Heart left ventricle (tissue), 16 donors: ENCODE measurements at regions not wholly inside any gene's neighbourhood (a gene's known extent, or its start where the extent isn't known, plus 50 kb on each side); places are given as distances from the start of the nearest gene placed in this dataset.
A peak's percentile ranks its signal among the peaks of the same experiment; 100 is the strongest.

Experiments
- ATAC-seq, 4 donors: fragments of 200-7000 bp; cut with Tn5 transposase; one replicate each; pipeline ENCODE4 v1.9.1; 2020 to 2022; ENCODE audit warnings: moderate library complexity in 4 of 4, mild to moderate bottlenecking in 3 of 4, moderate number of reproducible peaks in 1 of 4
- DNase-seq, 5 donors: peaks; one replicate each; pipeline ENCODE4 v3.0.0-alpha.2; 2020
- H3K27ac ChIP-seq, 12 donors: fragments of 200-600 bp; sonication (generic) in 4 of 12; one replicate each; pipeline versions ENCODE4 v1.5.0 to v1.8.0; 2016 to 2022; ENCODE audit warnings: mild to moderate bottlenecking in 2 of 12
- H3K27me3 ChIP-seq, 9 donors: fragments of 200-600 bp; sonication (generic) in 2 of 9; one replicate each; pipeline versions ENCODE4 v1.5.1 to v1.8.0; 2016 to 2022; ENCODE audit warnings: mild to moderate bottlenecking in 3 of 9
- H3K36me3 ChIP-seq, 9 donors: fragments of 200-600 bp; sonication (generic) in 2 of 9; one replicate each; pipeline versions ENCODE4 v1.5.0 to v1.8.0; 2018 to 2022; ENCODE audit warnings: mild to moderate bottlenecking in 2 of 9
- H3K4me1 ChIP-seq, 12 donors: fragments of 200-600 bp; sonication (generic) in 4 of 12; one replicate each; pipeline versions ENCODE4 v1.5.0 to v1.8.0; 2016 to 2022; ENCODE audit warnings: mild to moderate bottlenecking in 3 of 12
- H3K4me3 ChIP-seq, 12 donors: fragments of 200-600 bp; sonication (generic) in 4 of 12; one replicate each; pipeline versions ENCODE4 v1.5.0 to v1.8.0; 2017 to 2022; ENCODE audit warnings: mild to moderate bottlenecking in 9 of 12, moderate library complexity in 4 of 12
- H3K9me3 ChIP-seq, 12 donors: fragments of 200-600 bp; sonication (generic) in 4 of 12; one replicate each; pipeline versions ENCODE4 v1.5.0 to v1.8.0; 2016 to 2022; ENCODE audit warnings: mild to moderate bottlenecking in 1 of 12
- CTCF ChIP-seq, 12 donors: fragments of 200-600 bp; sonication (generic) in 4 of 12; IDR thresholded peaks; one replicate each; pipeline versions ENCODE4 v1.5.0 to v1.8.0; 2018 to 2022; ENCODE audit warnings: antibody characterized with exemption in 12 of 12, mild to moderate bottlenecking in 5 of 12
- POLR2A ChIP-seq, 2 donors: fragments of 450-650 bp; IDR thresholded peaks; one replicate each; pipeline ENCODE4 v1.6.1; 2017; ENCODE audit warnings: antibody characterized with exemption in 2 of 2, mild to moderate bottlenecking in 2 of 2, moderate library complexity in 2 of 2
- WGBS, 4 donors: extraction: QIAGEN DNeasy Blood & Tissue Kit in 2 of 4; methylation state at CpG; one replicate each; pipeline versions ENCODE4 v1.1.5 to v1.1.7; 2013 to 2018; 5-methylcytosine and 5-hydroxymethylcytosine counted together
- intact Hi-C, 10 donors: fragments of 100-400 bp; cut with DNase I; formaldehyde crosslinking; loops; one replicate each; pipeline versions ENCODE4 v1.11.1 to v1.14.2; 2022
- donor health status: ischemic (EF 13 %, LVEDD 7.1; RV severe dilation, severe dysfunction).
- donor health status: healthy with polysubstance abuse.
- donor health status: DM: no; HTN: yes; CAD: no.
- donor health status: DM: no; HTN: no; CAD: no.
- donor health status: ischemic (EF 25% LVEDD 6.9; RV normal size, moderate dysfunction).
- donor health status: ischemic (EF 25% LVEDD 5.7; RV mildly dilated, moderate dysfunction).
- donor health status: healthy.
- donor health status: DM: yes; HTN: yes; CAD: no.
- donor health status: ischemic (EF 35%, LVEDD 5.7; RV mildly dilated, moderate dysfunction).
- donor health status: nonischemic (EF 11% LVEDD 7.7; RV severe dilation, severe dysfunction).
- donor health status: DM: yes; HTN: yes; CAD: no.
- donor health status: PGD.
- donor health status: ischemic (EF 29% LVEDD 5.4; RV normal size, mild dysfunction).
- donor health status: nonischemic (EF 23%, LVEDD 6.1; RV moderate dilation, normal function).

- peaks cover 0 to 66% (median 4%) of the 10 kb centered on the region in 9 donors for H3K27me3 ChIP-seq
- TF ChIP-seq CTCF (IDR thresholded peaks at IDR 0.05) (no peak), POLR2A (IDR thresholded peaks at IDR 0.05) (no peak)
- 77 to 91% (median 84%) methylated on average over 16 to 24 of the region's 24 CpGs for WGBS, 4 donors
- no peak overlapping the region for H3K27ac ChIP-seq
- intact Hi-C loops = no loop called here
- no peaks in the 10 kb centered on the region for H3K9me3 ChIP-seq
- DNase-seq = no peak
- H3K4me3 ChIP-seq = no peak overlapping the region
- no peaks in the 10 kb centered on the region for H3K36me3 ChIP-seq
- no peaks in the 10 kb centered on the region for H3K4me1 ChIP-seq
- no peak for ATAC-seq
Observed at GRCh38 chr1:204751883-204752687, 66.5 kb upstream of the LRRN2 start.

DNA sequence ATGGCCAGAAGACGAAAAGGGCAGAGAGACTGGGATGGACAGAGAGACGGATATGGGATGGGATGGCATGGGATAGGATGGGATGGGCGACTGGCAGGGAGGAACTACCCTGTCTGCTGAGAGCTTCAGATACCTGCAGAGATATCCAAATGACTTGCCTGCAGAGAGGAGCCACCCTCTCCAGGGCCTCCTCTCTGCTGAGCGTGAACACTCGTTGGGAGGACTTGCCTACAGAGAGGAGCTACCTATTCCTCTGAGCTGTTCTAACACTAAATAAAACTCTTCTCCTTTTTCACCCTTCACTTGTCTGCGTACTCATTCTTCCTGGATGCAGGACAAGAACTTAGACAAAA is 67.1 kb upstream of the LRRN2 start:
- no peak for ATAC-seq

GRCh38 chr1:204754821-204755220 is 69.3 kb upstream of the LRRN2 start:
- H3K27me3 ChIP-seq = peaks cover 0 to 53% (median 4%) of the 10 kb centered on the region in 9 donors
- H3K36me3 ChIP-seq = no peaks in the 10 kb centered on the region
- WGBS, 4 donors = 84 to 90% (median 88%) methylated on average over 6 of the region's 6 CpGs
- ATAC-seq = no peak
- no peaks in the 10 kb centered on the region for H3K9me3 ChIP-seq
- no peak overlapping the region for H3K4me3 ChIP-seq
- no peaks in the 10 kb centered on the region for H3K4me1 ChIP-seq
- intact Hi-C loops = no loop called here
- DNase-seq = no peak
- TF ChIP-seq CTCF (IDR thresholded peaks at IDR 0.05) = no peak
- TF ChIP-seq POLR2A (IDR thresholded peaks at IDR 0.05) = no peak
- no peak overlapping the region for H3K27ac ChIP-seq

More for the DNA sequence above, 67.1 kb upstream of the LRRN2 start:
- no peak for DNase-seq
- intact Hi-C loops = no loop called here
- Histone ChIP-seq H3K9me3 (no peaks in the 10 kb centered on the region), H3K36me3 (no peaks in the 10 kb centered on the region), H3K27me3 (peaks cover 0 to 63% (median 4%) of the 10 kb centered on the region in 9 donors), H3K27ac (no peak overlapping the region), H3K4me3 (no peak overlapping the region), H3K4me1 (no peaks in the 10 kb centered on the region)
- WGBS, 4 donors = 88 to 92% (median 91%) methylated on average over 6 of the region's 6 CpGs
- no peak for TF ChIP-seq CTCF (IDR thresholded peaks at IDR 0.05)
- TF ChIP-seq POLR2A (IDR thresholded peaks at IDR 0.05) = no peak

DNA sequence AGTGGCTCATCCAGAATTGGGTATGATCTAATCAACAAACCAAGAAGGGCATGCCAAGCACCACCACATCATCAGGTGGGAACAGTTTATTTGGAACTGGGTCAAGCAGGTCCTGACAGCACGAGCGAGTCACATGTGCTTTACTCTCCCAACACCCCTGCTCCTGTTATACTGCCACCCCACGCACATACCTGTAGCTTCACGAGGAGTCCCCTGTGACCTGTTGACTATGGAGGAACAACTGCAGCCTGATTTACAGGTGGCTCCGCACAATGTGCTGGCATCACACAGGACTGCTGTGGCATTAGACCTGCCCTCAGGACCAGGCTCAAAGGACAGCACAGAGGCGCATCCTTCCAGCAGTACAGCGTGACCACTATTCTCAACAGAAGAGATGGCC is 70.8 kb upstream of the LRRN2 start:
- DNase-seq (no peak), ATAC-seq (peak in 1 of 4 donors; percentile 31)
- H3K4me1 ChIP-seq = no peaks in the 10 kb centered on the region
- 87 to 94% (median 94%) methylated on average over 7 of the region's 7 CpGs for WGBS, 4 donors
- H3K4me3 ChIP-seq = no peak overlapping the region
- intact Hi-C loops = no loop called here
- peaks cover 0 to 43% (median 4%) of the 10 kb centered on the region in 9 donors for H3K27me3 ChIP-seq
- no peak for TF ChIP-seq CTCF (IDR thresholded peaks at IDR 0.05)
- TF ChIP-seq POLR2A (IDR thresholded peaks at IDR 0.05) = no peak
- H3K36me3 ChIP-seq = no peaks in the 10 kb centered on the region
- H3K27ac ChIP-seq = no peak overlapping the region
- H3K9me3 ChIP-seq = peaks cover 0 to 6% (median 0%) of the 10 kb centered on the region in 12 donors
